ENCODE measurements at regions not wholly inside any gene's neighbourhood (a gene's known extent, or its start where the extent isn't known, plus 50 kb on each side); places are given as distances from the start of the nearest gene placed in this dataset.

GRCh38 chr13:73991884-73992283 is 142.3 kb downstream of the KLF12 start:
- no peak for DNase-seq
- H3K4me3 ChIP-seq = no peak overlapping the region
- TF ChIP-seq, protein P1, sequence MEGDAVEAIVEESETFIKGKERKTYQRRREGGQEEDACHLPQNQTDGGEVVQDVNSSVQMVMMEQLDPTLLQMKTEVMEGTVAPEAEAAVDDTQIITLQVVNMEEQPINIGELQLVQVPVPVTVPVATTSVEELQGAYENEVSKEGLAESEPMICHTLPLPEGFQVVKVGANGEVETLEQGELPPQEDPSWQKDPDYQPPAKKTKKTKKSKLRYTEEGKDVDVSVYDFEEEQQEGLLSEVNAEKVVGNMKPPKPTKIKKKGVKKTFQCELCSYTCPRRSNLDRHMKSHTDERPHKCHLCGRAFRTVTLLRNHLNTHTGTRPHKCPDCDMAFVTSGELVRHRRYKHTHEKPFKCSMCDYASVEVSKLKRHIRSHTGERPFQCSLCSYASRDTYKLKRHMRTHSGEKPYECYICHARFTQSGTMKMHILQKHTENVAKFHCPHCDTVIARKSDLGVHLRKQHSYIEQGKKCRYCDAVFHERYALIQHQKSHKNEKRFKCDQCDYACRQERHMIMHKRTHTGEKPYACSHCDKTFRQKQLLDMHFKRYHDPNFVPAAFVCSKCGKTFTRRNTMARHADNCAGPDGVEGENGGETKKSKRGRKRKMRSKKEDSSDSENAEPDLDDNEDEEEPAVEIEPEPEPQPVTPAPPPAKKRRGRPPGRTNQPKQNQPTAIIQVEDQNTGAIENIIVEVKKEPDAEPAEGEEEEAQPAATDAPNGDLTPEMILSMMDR (IDR thresholded peaks at IDR 0.05) = no peak
- no peaks in the 10 kb centered on the region for H3K27me3 ChIP-seq
- no peaks in the 10 kb centered on the region for H3K9me3 ChIP-seq
- H3K4me1 ChIP-seq = no peaks in the 10 kb centered on the region
- H3K36me3 ChIP-seq = no peaks in the 10 kb centered on the region
- H3K9ac ChIP-seq (ENCODE audit: low read depth in 2 of 2, low read length in 2 of 2) = no peak overlapping the region
- no peak overlapping the region for H3K27ac ChIP-seq
- intact Hi-C loops (cut with DNase I) = no loop called here

DNA sequence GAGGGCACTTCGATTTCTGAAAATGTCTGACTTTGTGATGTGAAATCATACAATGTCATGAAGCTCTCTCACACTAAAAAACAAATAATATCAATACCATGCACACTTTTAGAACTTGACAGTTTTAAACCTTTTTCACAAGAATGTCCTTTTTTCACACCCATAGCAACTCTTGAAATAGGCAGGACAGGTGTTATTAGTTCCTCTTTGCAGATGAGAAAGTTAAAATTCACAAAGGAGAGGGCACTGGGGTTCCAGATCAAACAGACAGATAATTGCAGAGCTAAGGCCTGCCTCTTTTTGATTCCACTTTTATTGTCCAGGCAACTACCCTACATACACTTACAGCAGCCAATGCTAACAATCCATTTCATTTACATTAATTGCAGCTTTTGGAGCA is 142.8 kb downstream of the KLF12 start:
- H3K4me1 ChIP-seq = no peaks in the 10 kb centered on the region
- no peak overlapping the region for H3K9ac ChIP-seq (ENCODE audit: low read depth in 2 of 2, low read length in 2 of 2)
- DNase-seq = no peak
- no peaks in the 10 kb centered on the region for H3K27me3 ChIP-seq
- TF ChIP-seq, protein P1 (IDR thresholded peaks at IDR 0.05) = no peak
- intact Hi-C loops (cut with DNase I) = no loop called here
- no peak overlapping the region for H3K27ac ChIP-seq
- no peaks in the 10 kb centered on the region for H3K9me3 ChIP-seq
- no peak overlapping the region for H3K4me3 ChIP-seq
- no peaks in the 10 kb centered on the region for H3K36me3 ChIP-seq

GRCh38 chr13:73989244-73989843 is 144.9 kb downstream of the KLF12 start:
- Histone ChIP-seq H3K9ac (ENCODE audit: low read depth in 2 of 2, low read length in 2 of 2) (no peak overlapping the region), H3K36me3 (no peaks in the 10 kb centered on the region), H3K27me3 (no peaks in the 10 kb centered on the region), H3K27ac (no peak overlapping the region), H3K4me3 (no peak overlapping the region), H3K4me1 (no peaks in the 10 kb centered on the region), H3K9me3 (no peaks in the 10 kb centered on the region)
- TF ChIP-seq, protein P1 (IDR thresholded peaks at IDR 0.05) = no peak
- intact Hi-C loops (cut with DNase I) = no loop called here
- peak; percentile 25 for DNase-seq

DNA sequence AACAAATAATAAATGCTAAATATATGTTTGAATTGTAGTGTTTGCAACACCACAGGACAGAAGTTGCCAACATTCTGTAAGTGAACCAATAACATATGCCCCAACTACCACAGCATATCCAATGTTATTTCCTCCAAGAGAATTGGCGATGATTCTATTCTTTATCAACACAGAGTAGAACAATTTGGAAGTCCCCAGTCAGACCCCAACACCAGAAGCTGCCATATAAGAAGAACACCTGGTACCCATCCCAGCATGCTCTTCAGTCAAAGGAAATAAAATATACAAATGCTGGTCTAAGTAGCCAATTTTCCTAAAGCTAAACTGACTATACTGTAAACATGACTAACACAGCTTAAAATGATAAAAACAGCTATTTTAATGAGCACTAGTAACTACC is 145.7 kb downstream of the KLF12 start:
- no peak for DNase-seq
- no peak overlapping the region for H3K27ac ChIP-seq
- H3K36me3 ChIP-seq = no peaks in the 10 kb centered on the region
- H3K9ac ChIP-seq (ENCODE audit: low read depth in 2 of 2, low read length in 2 of 2) = no peak overlapping the region
- no peaks in the 10 kb centered on the region for H3K9me3 ChIP-seq
- intact Hi-C loops (cut with DNase I) = no loop called here
- no peak overlapping the region for H3K4me3 ChIP-seq
- TF ChIP-seq, protein P1 (IDR thresholded peaks at IDR 0.05) = no peak
- no peaks in the 10 kb centered on the region for H3K27me3 ChIP-seq
- no peaks in the 10 kb centered on the region for H3K4me1 ChIP-seq

- no peak overlapping the region for H3K27ac ChIP-seq
- no peaks in the 10 kb centered on the region for H3K27me3 ChIP-seq
These were observed 146.6 kb downstream of the KLF12 start for GRCh38 chr13:73987618-73988017.

More at GRCh38 chr13:73987618-73988017, 146.6 kb downstream of the KLF12 start:
- Histone ChIP-seq H3K4me3 (no peak overlapping the region), H3K4me1 (no peaks in the 10 kb centered on the region), H3K9ac (ENCODE audit: low read depth in 2 of 2, low read length in 2 of 2) (no peak overlapping the region), H3K9me3 (no peaks in the 10 kb centered on the region), H3K36me3 (no peaks in the 10 kb centered on the region)
- DNase-seq = no peak
- TF ChIP-seq, protein P1 (IDR thresholded peaks at IDR 0.05) = no peak
- intact Hi-C loops (cut with DNase I) = no loop called here

All from colonic mucosa (tissue), 4 donors.